Calu3 (cell line): ENCODE measurements at regions not wholly inside any gene's neighbourhood (a gene's known extent, or its start where the extent isn't known, plus 50 kb on each side); places are given as distances from the start of the nearest gene placed in this dataset.
A peak's percentile ranks its signal among the peaks of the same experiment; 100 is the strongest.

ENCODE experiments used
- BruUV-seq: library from RNA; stranded (reverse); fragments of 400-500 nt; replicated peaks from 2 replicates; lab custom pipeline; 2021; lab: Mats Ljungman, UMichigan
- CTCF ChIA-PET: fragments of 300-600 bp; sonication (Branson Sonifier 250); formaldehyde crosslinking; loops from one replicate; lab custom pipeline; 2022; ENCODE audit warnings: antibody characterized with exemption; lab: Charles Lee
- DNase-seq: peaks from one replicate; pipeline ENCODE4 v3.0.0; 2022
- H3K27ac Mint-ChIP-seq: one replicate; pipeline ENCODE4 v1.8.0; 2022; ENCODE audit warnings: mixed read lengths; ENCODE audit not compliant: unreplicated experiment
- H3K27me3 Mint-ChIP-seq: one replicate; pipeline ENCODE4 v1.8.0; 2022; ENCODE audit warnings: mixed read lengths; ENCODE audit not compliant: unreplicated experiment
- H3K36me3 Mint-ChIP-seq: one replicate; pipeline ENCODE4 v1.8.0; 2022; ENCODE audit warnings: mild to moderate bottlenecking, moderate library complexity, mixed read lengths; ENCODE audit not compliant: insufficient read depth, unreplicated experiment
- H3K4me1 Mint-ChIP-seq: one replicate; pipeline ENCODE4 v1.8.0; 2022; ENCODE audit warnings: mild to moderate bottlenecking, low read depth, mixed read lengths; ENCODE audit not compliant: unreplicated experiment
- H3K4me3 Mint-ChIP-seq: one replicate; pipeline ENCODE4 v1.8.0; 2022; ENCODE audit warnings: mild to moderate bottlenecking, low read depth, moderate library complexity, mixed read lengths; ENCODE audit not compliant: unreplicated experiment
- H3K9me3 Mint-ChIP-seq: one replicate; pipeline ENCODE4 v1.8.0; 2022; ENCODE audit warnings: low read depth, mixed read lengths; ENCODE audit not compliant: unreplicated experiment
- CTCF ChIP-seq: fragments of 200-600 bp; IDR thresholded peaks from one replicate; pipeline ENCODE4 v1.8.0; 2022; ENCODE audit warnings: antibody characterized with exemption; ENCODE audit not compliant: unreplicated experiment
- intact Hi-C: fragments of 100-400 bp; cut with micrococcal nuclease; formaldehyde crosslinking; loops from one replicate; pipeline ENCODE4 v1.10.0; 2022; ENCODE audit not compliant: unreplicated experiment

- no peak for TF ChIP-seq CTCF
- no peaks in the 10 kb centered on the region for H3K27me3 Mint-ChIP-seq
Observed at GRCh38 chr14:28272270-28272669, 494.3 kb upstream of the FOXG1 start.

GRCh38 chr14:28280530-28280929, 486.1 kb upstream of the FOXG1 start:
- CTCF ChIA-PET: no interaction called here
- H3K27ac Mint-ChIP-seq: no peak overlapping the region
- no peak for TF ChIP-seq CTCF
- H3K36me3 Mint-ChIP-seq: no peaks in the 10 kb centered on the region
- BruUV-seq: no TSS peak
- DNase-seq: no peak
- intact Hi-C loops: no loop called here
- H3K9me3 Mint-ChIP-seq: no peaks in the 10 kb centered on the region
- H3K4me1 Mint-ChIP-seq: peaks cover 9% of the 10 kb centered on the region
- H3K27me3 Mint-ChIP-seq: no peaks in the 10 kb centered on the region
- H3K4me3 Mint-ChIP-seq: no peak overlapping the region

More at GRCh38 chr14:28272270-28272669, 494.3 kb upstream of the FOXG1 start:
- no peak overlapping the region for H3K4me3 Mint-ChIP-seq
- CTCF ChIA-PET: interaction anchor here (0.6 to 1.1 kb wide), 2 partner anchors 11 to 862 kb away, joined by 3 to 8 read pairs; no protein-coding TSS in a partner anchor
- no peaks in the 10 kb centered on the region for H3K4me1 Mint-ChIP-seq
- H3K27ac Mint-ChIP-seq: no peak overlapping the region
- peaks cover 5% of the 10 kb centered on the region for H3K36me3 Mint-ChIP-seq
- intact Hi-C loops: no loop called here
- no TSS peak for BruUV-seq
- H3K9me3 Mint-ChIP-seq: peaks cover 9% of the 10 kb centered on the region
- no peak for DNase-seq

- Mint-ChIP-seq H3K4me1 (peaks cover 9% of the 10 kb centered on the region), H3K27ac (peak overlapping the region; percentile 63), H3K9me3 (no peaks in the 10 kb centered on the region), H3K4me3 (peak overlapping the region; percentile 44), H3K36me3 (no peaks in the 10 kb centered on the region), H3K27me3 (no peaks in the 10 kb centered on the region)
- no peak for DNase-seq
- intact Hi-C loops: no loop called here
- CTCF ChIA-PET: no interaction called here
- no peak for TF ChIP-seq CTCF
- BruUV-seq: no TSS peak
Observed at GRCh38 chr14:28280997-28281598, 485.5 kb upstream of the FOXG1 start.

- H3K36me3 Mint-ChIP-seq: no peaks in the 10 kb centered on the region
Observed at GRCh38 chr14:28284546-28285300, 481.9 kb upstream of the FOXG1 start.

More at GRCh38 chr14:28284546-28285300, 481.9 kb upstream of the FOXG1 start:
- Mint-ChIP-seq H3K9me3 (peaks cover 4% of the 10 kb centered on the region), H3K4me1 (peaks cover 22% of the 10 kb centered on the region), H3K4me3 (no peak overlapping the region), H3K27ac (no peak overlapping the region), H3K27me3 (no peaks in the 10 kb centered on the region)
- DNase-seq: no peak
- BruUV-seq: no TSS peak
- intact Hi-C loops: loop anchor here (5.0 kb wide), 2 partner anchors 98 to 318 kb away; no protein-coding TSS in a partner anchor
- CTCF ChIA-PET: no interaction called here
- no peak for TF ChIP-seq CTCF
